SKM-1 (cell line): ENCODE measurements at regions not wholly inside any gene's neighbourhood (a gene's known extent, or its start where the extent isn't known, plus 50 kb on each side); places are given as distances from the start of the nearest gene placed in this dataset.
"Not testable (repeated sequence)": the region's sequence is repeated elsewhere in the genome, so short reads cannot be mapped to it uniquely, and the experiment has no call there.

Experiments used
- DNase-seq: peaks from one replicate; lab custom pipeline; 2025; ENCODE audit not compliant: unreplicated experiment; lab: John Stamatoyannopoulos, UW

- DNase-seq, result no peak
These were observed 785.5 kb upstream of the RAB6C start for GRCh38 chr2:129193961-129194360.

- DNase-seq, result no peak
These were observed 780.0 kb upstream of the RAB6C start for GRCh38 chr2:129199501-129199900.

- no peak for DNase-seq
These were observed 777.8 kb upstream of the RAB6C start for GRCh38 chr2:129201696-129202095.

GRCh38 chr2:129203331-129203730 lies 776.1 kb upstream of the RAB6C start:
- peak; percentile 90 for DNase-seq

- not testable (repeated sequence) for DNase-seq
These were observed 774.9 kb upstream of the RAB6C start for GRCh38 chr2:129204581-129204980.

- no peak for DNase-seq
These were observed 774.3 kb upstream of the RAB6C start for GRCh38 chr2:129205176-129205575.

- DNase-seq, result no peak
These were observed 773.7 kb upstream of the RAB6C start for GRCh38 chr2:129205766-129206165.

GRCh38 chr2:129212299-129212958 lies 767.0 kb upstream of the RAB6C start:
- DNase-seq, result no peak

- DNase-seq, result no peak
These were observed 755.4 kb upstream of the RAB6C start for GRCh38 chr2:129224022-129224421.

- DNase-seq, result no peak
These were observed 755.0 kb upstream of the RAB6C start for GRCh38 chr2:129224486-129224885.

- DNase-seq, result no peak
These were observed 750.3 kb upstream of the RAB6C start for GRCh38 chr2:129229196-129229595.

GRCh38 chr2:129229830-129230441 lies 749.5 kb upstream of the RAB6C start:
- no peak for DNase-seq

GRCh38 chr2:129231924-129232323 lies 747.5 kb upstream of the RAB6C start:
- no peak for DNase-seq

GRCh38 chr2:129233166-129233565 lies 746.3 kb upstream of the RAB6C start:
- no peak for DNase-seq

GRCh38 chr2:129233751-129234406 lies 745.6 kb upstream of the RAB6C start:
- DNase-seq, result peak; percentile 5

- DNase-seq, result no peak
These were observed 742.9 kb upstream of the RAB6C start for GRCh38 chr2:129236601-129237000.

GRCh38 chr2:129237966-129238725 lies 741.3 kb upstream of the RAB6C start:
- DNase-seq, result no peak

GRCh38 chr2:129239141-129239540 lies 740.3 kb upstream of the RAB6C start:
- DNase-seq, result no peak

- DNase-seq, result no peak
These were observed 739.4 kb upstream of the RAB6C start for GRCh38 chr2:129240061-129240460.

GRCh38 chr2:129242269-129242668 lies 737.2 kb upstream of the RAB6C start:
- no peak for DNase-seq

- DNase-seq, result no peak
These were observed 731.7 kb upstream of the RAB6C start for GRCh38 chr2:129247751-129248150.

GRCh38 chr2:129248198-129248597 lies 731.3 kb upstream of the RAB6C start:
- no peak for DNase-seq
